Esophagus muscularis mucosa (tissue), 4 donors: ENCODE measurements at regions not wholly inside any gene's neighbourhood (a gene's known extent, or its start where the extent isn't known, plus 50 kb on each side); places are given as distances from the start of the nearest gene placed in this dataset.

Experiments used
- DNase-seq: peaks from one replicate; pipeline ENCODE4 v3.0.0-alpha.2; 2017; ENCODE audit errors: extremely low spot score
- H3K27ac ChIP-seq, 4 donors: fragments of 200-600 bp; sonication (generic); replicated peaks in 1 of 4; 1 replicate in 3 of 4; 2 replicates in 1 of 4; pipeline ENCODE4 v1.5.1; 2016 to 2019; ENCODE audit warnings: mild to moderate bottlenecking in 1 of 4
- H3K27me3 ChIP-seq, 4 donors: fragments of 200-600 bp; sonication (generic); one replicate each; pipeline versions ENCODE4 v1.5.1 to v1.6.0; 2016 to 2019
- H3K36me3 ChIP-seq, 4 donors: fragments of 200-600 bp; sonication (generic); one replicate each; pipeline ENCODE4 v1.5.1; 2016 to 2019
- H3K4me1 ChIP-seq, 4 donors: fragments of 200-600 bp; sonication (generic); one replicate each; pipeline ENCODE4 v1.5.1; 2016 to 2019
- H3K4me3 ChIP-seq, 4 donors: fragments of 200-600 bp; sonication (generic); 1 replicate in 2 of 4; 2 replicates in 2 of 4; pipeline ENCODE4 v1.5.1; 2016 to 2019; ENCODE audit warnings: mild to moderate bottlenecking in 4 of 4, moderate library complexity in 1 of 4
- H3K9me3 ChIP-seq, 4 donors: fragments of 200-600 bp; sonication (generic); 1 replicate in 3 of 4; 2 replicates in 1 of 4; pipeline ENCODE4 v1.5.1; 2016 to 2019
- CTCF ChIP-seq, 3 experiments: fragments of 200-600 bp in 2 of 3; fragments of 450-650 bp in 1 of 3; sonication (generic) in 2 of 3; IDR thresholded peaks; one replicate each; pipeline ENCODE4 v1.5.1; 2017 to 2019; ENCODE audit warnings: antibody characterized with exemption in 3 of 3, mild to moderate bottlenecking in 2 of 3, moderate library complexity in 1 of 3
- EP300 ChIP-seq: sonication (generic); formaldehyde crosslinking; IDR thresholded peaks from one replicate; pipeline ENCODE4 v1.6.1; 2017; ENCODE audit warnings: antibody characterized with exemption
- POLR2A ChIP-seq: fragments of 450-650 bp; IDR thresholded peaks from one replicate; pipeline ENCODE4 v1.6.1; 2017; ENCODE audit warnings: antibody characterized with exemption, moderate library complexity, mild to moderate bottlenecking, low read depth
- POLR2AphosphoS5 ChIP-seq, 2 donors: sonication (generic); formaldehyde crosslinking; IDR thresholded peaks; one replicate each; pipeline ENCODE4 v1.6.1; 2017; ENCODE audit warnings: antibody characterized with exemption in 2 of 2
- WGBS: methylation state at CpG from one replicate; pipeline ENCODE4 v1.1.5; 2018; 5-methylcytosine and 5-hydroxymethylcytosine counted together
- intact Hi-C: fragments of 100-400 bp; cut with DNase I; formaldehyde crosslinking; loops from one replicate; pipeline ENCODE4 v1.15.1; 2023

GRCh38 chr10:10010397-10010796, 1007.3 kb upstream of the CELF2 start:
- Histone ChIP-seq H3K36me3 (no peaks in the 10 kb centered on the region), H3K4me3 (no peak overlapping the region), H3K27ac (no peak overlapping the region), H3K4me1 (no peaks in the 10 kb centered on the region), H3K27me3 (no peaks in the 10 kb centered on the region), H3K9me3 (no peaks in the 10 kb centered on the region)
- no peak for DNase-seq
- 74% methylated on average over 2 of the region's 2 CpGs for WGBS
- TF ChIP-seq POLR2AphosphoS5 (IDR thresholded peaks at IDR 0.05) (no peak), POLR2A (no peak), CTCF (IDR thresholded peaks at IDR 0.05) (no peak), EP300 (no peak)
- intact Hi-C loops: no loop called here

GRCh38 chr10:10014846-10015245, 1002.8 kb upstream of the CELF2 start:
- H3K27ac ChIP-seq: no peak overlapping the region
- no peaks in the 10 kb centered on the region for H3K27me3 ChIP-seq
- no peaks in the 10 kb centered on the region for H3K36me3 ChIP-seq
- 85% methylated on average over 1 of the region's 1 CpG for WGBS
- TF ChIP-seq EP300 (no peak), POLR2AphosphoS5 (IDR thresholded peaks at IDR 0.05) (no peak), POLR2A (no peak), CTCF (IDR thresholded peaks at IDR 0.05) (no peak)
- no peak overlapping the region for H3K4me3 ChIP-seq
- H3K4me1 ChIP-seq: no peaks in the 10 kb centered on the region
- H3K9me3 ChIP-seq: no peaks in the 10 kb centered on the region
- no peak for DNase-seq
- intact Hi-C loops: no loop called here

GRCh38 chr10:10017716-10018115, 1000.0 kb upstream of the CELF2 start:
- Histone ChIP-seq H3K36me3 (no peaks in the 10 kb centered on the region), H3K27ac (no peak overlapping the region), H3K4me3 (no peak overlapping the region), H3K27me3 (no peaks in the 10 kb centered on the region), H3K9me3 (no peaks in the 10 kb centered on the region), H3K4me1 (no peaks in the 10 kb centered on the region)
- 77% methylated on average over 5 of the region's 5 CpGs for WGBS
- TF ChIP-seq CTCF (IDR thresholded peaks at IDR 0.05) (no peak), EP300 (no peak), POLR2A (no peak), POLR2AphosphoS5 (IDR thresholded peaks at IDR 0.05) (no peak)
- intact Hi-C loops: no loop called here
- no peak for DNase-seq

GRCh38 chr10:10020945-10021344, 996.7 kb upstream of the CELF2 start:
- DNase-seq: no peak
- intact Hi-C loops: no loop called here
- no peaks in the 10 kb centered on the region for H3K27me3 ChIP-seq
- H3K27ac ChIP-seq: no peak overlapping the region
- no peaks in the 10 kb centered on the region for H3K36me3 ChIP-seq
- H3K4me3 ChIP-seq: no peak overlapping the region
- WGBS: 56% methylated on average over 1 of the region's 1 CpG
- no peaks in the 10 kb centered on the region for H3K9me3 ChIP-seq
- no peaks in the 10 kb centered on the region for H3K4me1 ChIP-seq
- TF ChIP-seq EP300 (no peak), CTCF (IDR thresholded peaks at IDR 0.05) (no peak), POLR2A (no peak), POLR2AphosphoS5 (IDR thresholded peaks at IDR 0.05) (no peak)

GRCh38 chr10:10032991-10033390, 984.7 kb upstream of the CELF2 start:
- 76% methylated on average over 2 of the region's 2 CpGs for WGBS
- intact Hi-C loops: no loop called here
- TF ChIP-seq CTCF (IDR thresholded peaks at IDR 0.05) (no peak), POLR2AphosphoS5 (IDR thresholded peaks at IDR 0.05) (no peak), POLR2A (no peak), EP300 (no peak)

More at GRCh38 chr10:10032991-10033390, 984.7 kb upstream of the CELF2 start:
- no peak overlapping the region for H3K4me3 ChIP-seq
- no peaks in the 10 kb centered on the region for H3K4me1 ChIP-seq
- DNase-seq: no peak
- no peak overlapping the region for H3K27ac ChIP-seq
- H3K36me3 ChIP-seq: no peaks in the 10 kb centered on the region
- H3K27me3 ChIP-seq: no peaks in the 10 kb centered on the region
- H3K9me3 ChIP-seq: no peaks in the 10 kb centered on the region
